Medulla oblongata (tissue), 1 donor: ENCODE measurements at regions not wholly inside any gene's neighbourhood (a gene's known extent, or its start where the extent isn't known, plus 50 kb on each side); places are given as distances from the start of the nearest gene placed in this dataset.

ENCODE experiments used
- DNase-seq: peaks from one replicate; pipeline ENCODE4 v3.0.0-alpha.2; 2015; ENCODE audit errors: extremely low spot score

GRCh38 chr14:22452330-22452729 is 136.7 kb downstream of the DAD1 start:
- no peak for DNase-seq

GRCh38 chr14:22450266-22450665 is 138.8 kb downstream of the DAD1 start:
- DNase-seq: no peak

- DNase-seq: no peak
Observed at GRCh38 chr14:22449600-22449905, 139.5 kb downstream of the DAD1 start.

- DNase-seq: no peak
Observed at GRCh38 chr14:22448905-22449599, 140.0 kb downstream of the DAD1 start.

- no peak for DNase-seq
Observed at GRCh38 chr14:22448035-22448904, 140.8 kb downstream of the DAD1 start.

GRCh38 chr14:22438742-22439141 is 150.3 kb downstream of the DAD1 start:
- DNase-seq: no peak

- DNase-seq: no peak
Observed at GRCh38 chr14:22434901-22435550, 154.0 kb downstream of the DAD1 start.

- no peak for DNase-seq
Observed at GRCh38 chr14:22434030-22434429, 155.0 kb downstream of the DAD1 start.

- DNase-seq: no peak
Observed at GRCh38 chr14:22433069-22433468, 156.0 kb downstream of the DAD1 start.

GRCh38 chr14:22432348-22432976 is 156.6 kb downstream of the DAD1 start:
- DNase-seq: peak; percentile 92

GRCh38 chr14:22429546-22430294 is 159.3 kb downstream of the DAD1 start:
- no peak for DNase-seq

- DNase-seq: peak; percentile 20
Observed at GRCh38 chr14:22428700-22429291, 160.2 kb downstream of the DAD1 start.

- DNase-seq: peak; percentile 73
Observed at GRCh38 chr14:22427771-22428231, 161.2 kb downstream of the DAD1 start.

GRCh38 chr14:22426711-22427110 is 162.3 kb downstream of the DAD1 start:
- no peak for DNase-seq

- DNase-seq: no peak
Observed at GRCh38 chr14:22423958-22424357, 165.1 kb downstream of the DAD1 start.

- no peak for DNase-seq
Observed at GRCh38 chr14:22422238-22422637, 166.8 kb downstream of the DAD1 start.

GRCh38 chr14:22420598-22421186 is 168.3 kb downstream of the DAD1 start:
- no peak for DNase-seq

- DNase-seq: no peak
Observed at GRCh38 chr14:22419620-22420019, 169.4 kb downstream of the DAD1 start.

GRCh38 chr14:22418631-22419030 is 170.4 kb downstream of the DAD1 start:
- DNase-seq: no peak

- no peak for DNase-seq
Observed at GRCh38 chr14:22417914-22418313, 171.1 kb downstream of the DAD1 start.

GRCh38 chr14:22416193-22416592 is 172.8 kb downstream of the DAD1 start:
- DNase-seq: no peak
